Neural cell (in vitro differentiated cells): ENCODE measurements at regions not wholly inside any gene's neighbourhood (a gene's known extent, or its start where the extent isn't known, plus 50 kb on each side); places are given as distances from the start of the nearest gene placed in this dataset.

Source experiments
- H2AFZ ChIP-seq: fragments of 200-600, 300-800 bp; sonication (generic), shearing (Covaris generic); 2 replicates; pipeline ENCODE4 v1.6.0; 2014; ENCODE audit warnings: low read depth, mild to moderate bottlenecking, antibody characterized with exemption, low read length, moderate library complexity
- H3F3A ChIP-seq: fragments of 200-600 bp; shearing (Covaris generic); 2 replicates; pipeline ENCODE4 v1.6.1; 2016; ENCODE audit warnings: mild to moderate bottlenecking, moderate library complexity, mixed read lengths, antibody characterized with exemption, low read length; ENCODE audit not compliant: insufficient read depth, poor library complexity, severe bottlenecking
- H3K27ac ChIP-seq: fragments of 200-600, 300-800 bp; sonication (generic), shearing (Covaris generic); 2 replicates; pipeline ENCODE4 v1.5.1; 2014; ENCODE audit warnings: mild to moderate bottlenecking, low read length, moderate library complexity
- H3K27me3 ChIP-seq: fragments of 300-800, 200-600 bp; sonication (generic), shearing (Covaris generic); 2 replicates; pipeline ENCODE4 v1.6.0; 2014; ENCODE audit warnings: mild to moderate bottlenecking, low read depth, low read length, moderate library complexity; ENCODE audit not compliant: insufficient read depth
- H3K36me3 ChIP-seq: fragments of 300-800, 200-600 bp; sonication (generic), shearing (Covaris generic); 2 replicates; pipeline ENCODE4 v1.5.1; 2014; ENCODE audit warnings: mild to moderate bottlenecking, antibody characterized with exemption, low read length, moderate library complexity; ENCODE audit not compliant: insufficient read depth
- H3K4me2 ChIP-seq: fragments of 300-800, 200-600 bp; sonication (generic), shearing (Covaris generic); 2 replicates; pipeline ENCODE4 v1.6.0; 2014; ENCODE audit warnings: mild to moderate bottlenecking, low read length
- H3K4me3 ChIP-seq: fragments of 300-800, 200-600 bp; sonication (generic), shearing (Covaris generic); 2 replicates; pipeline ENCODE4 v1.5.1; 2014; ENCODE audit warnings: mild to moderate bottlenecking, low read length, moderate library complexity
- H3K79me2 ChIP-seq: fragments of 200-600 bp; shearing (Covaris generic); replicated peaks from 2 replicates; pipeline ENCODE4 v1.6.0; 2014; ENCODE audit warnings: mild to moderate bottlenecking, low read length, moderate library complexity; ENCODE audit not compliant: insufficient read depth
- H3K9ac ChIP-seq: fragments of 300-800, 200-600 bp; sonication (generic), shearing (Covaris generic); 2 replicates; pipeline ENCODE4 v1.6.1; 2016; ENCODE audit warnings: mild to moderate bottlenecking, low read length, mixed read lengths
- H3K9me2 ChIP-seq: fragments of 200-600 bp; shearing (Covaris generic); 2 replicates; pipeline ENCODE4 v1.6.1; 2016; ENCODE audit warnings: mild to moderate bottlenecking, low read length, mixed read lengths; ENCODE audit not compliant: insufficient read depth
- H3K9me3 ChIP-seq: fragments of 200-600, 300-800 bp; sonication (generic), shearing (Covaris generic); 2 replicates; pipeline ENCODE4 v1.6.1; 2016; ENCODE audit warnings: mild to moderate bottlenecking, mixed run types, low read length, moderate library complexity, mixed read lengths
- H4K20me1 ChIP-seq: fragments of 200-600 bp; shearing (Covaris generic); 2 replicates; pipeline ENCODE4 v1.6.1; 2016; ENCODE audit warnings: mild to moderate bottlenecking, mixed run types; ENCODE audit not compliant: insufficient read depth
- EP300 ChIP-seq: fragments of 450-650 bp; conservative IDR thresholded peaks from 2 replicates; pipeline ENCODE4 v1.6.1; 2014; ENCODE audit warnings: antibody characterized with exemption, mild to moderate bottlenecking, moderate library complexity; ENCODE audit not compliant: poor library complexity, severe bottlenecking
- EZH2 ChIP-seq: fragments of 200-600, 300-800 bp; shearing (Covaris generic), sonication (generic); IDR thresholded peaks from 2 replicates; pipeline ENCODE4 v1.6.1; 2014; ENCODE audit warnings: antibody characterized with exemption, low read length, borderline replicate concordance, mild to moderate bottlenecking; ENCODE audit not compliant: insufficient read depth, poor library complexity, severe bottlenecking
- MXI1 ChIP-seq: fragments of 450-650 bp; conservative IDR thresholded peaks from 2 replicates; pipeline ENCODE4 v1.6.1; 2014; ENCODE audit warnings: antibody characterized with exemption, mild to moderate bottlenecking; ENCODE audit not compliant: poor library complexity, severe bottlenecking
- POLR2AphosphoS5 ChIP-seq: IDR thresholded peaks from 2 replicates; pipeline ENCODE4 v1.6.1; 2012
- RAD21 ChIP-seq: fragments of 450-650 bp; conservative IDR thresholded peaks from 2 replicates; pipeline ENCODE4 v1.6.1; 2014; ENCODE audit warnings: antibody characterized with exemption, mild to moderate bottlenecking, moderate library complexity
- SMC3 ChIP-seq: fragments of 450-650 bp; conservative IDR thresholded peaks from 2 replicates; pipeline ENCODE4 v1.6.1; 2014; ENCODE audit warnings: antibody characterized with exemption, mild to moderate bottlenecking, moderate library complexity; ENCODE audit not compliant: poor library complexity
- TAF1 ChIP-seq: IDR thresholded peaks from 2 replicates; pipeline ENCODE4 v1.6.1; 2012; ENCODE audit warnings: low read depth
- TF ChIP-seq, protein P1 (sequence below): IDR thresholded peaks from 2 replicates; pipeline ENCODE4 v1.6.1; 2012; ENCODE audit warnings: borderline replicate concordance
- TF ChIP-seq, protein P2 (sequence below): fragments of 450-650 bp; IDR thresholded peaks from 2 replicates; pipeline ENCODE4 v1.5.1; 2014; ENCODE audit warnings: antibody characterized with exemption, mild to moderate bottlenecking, moderate library complexity; ENCODE audit not compliant: poor library complexity, severe bottlenecking

- Histone ChIP-seq H4K20me1 (no peaks in the 10 kb centered on the region), H3F3A (no peaks in the 10 kb centered on the region), H3K9me2 (no peaks in the 10 kb centered on the region), H3K79me2 (no peaks in the 10 kb centered on the region), H3K36me3 (no peaks in the 10 kb centered on the region), H3K4me2 (no peak overlapping the region), H3K4me3 (no peak overlapping the region), H3K27ac (no peak overlapping the region), H3K9ac (no peak overlapping the region), H3K27me3 (no peaks in the 10 kb centered on the region), H3K9me3 (no peaks in the 10 kb centered on the region), H2AFZ (no peak overlapping the region)
- TF ChIP-seq SMC3 (no peak), EP300 (no peak), POLR2AphosphoS5 (no peak), RAD21 (no peak), MXI1 (no peak), TAF1 (no peak), EZH2 (no peak)
- TF ChIP-seq, protein P1, sequence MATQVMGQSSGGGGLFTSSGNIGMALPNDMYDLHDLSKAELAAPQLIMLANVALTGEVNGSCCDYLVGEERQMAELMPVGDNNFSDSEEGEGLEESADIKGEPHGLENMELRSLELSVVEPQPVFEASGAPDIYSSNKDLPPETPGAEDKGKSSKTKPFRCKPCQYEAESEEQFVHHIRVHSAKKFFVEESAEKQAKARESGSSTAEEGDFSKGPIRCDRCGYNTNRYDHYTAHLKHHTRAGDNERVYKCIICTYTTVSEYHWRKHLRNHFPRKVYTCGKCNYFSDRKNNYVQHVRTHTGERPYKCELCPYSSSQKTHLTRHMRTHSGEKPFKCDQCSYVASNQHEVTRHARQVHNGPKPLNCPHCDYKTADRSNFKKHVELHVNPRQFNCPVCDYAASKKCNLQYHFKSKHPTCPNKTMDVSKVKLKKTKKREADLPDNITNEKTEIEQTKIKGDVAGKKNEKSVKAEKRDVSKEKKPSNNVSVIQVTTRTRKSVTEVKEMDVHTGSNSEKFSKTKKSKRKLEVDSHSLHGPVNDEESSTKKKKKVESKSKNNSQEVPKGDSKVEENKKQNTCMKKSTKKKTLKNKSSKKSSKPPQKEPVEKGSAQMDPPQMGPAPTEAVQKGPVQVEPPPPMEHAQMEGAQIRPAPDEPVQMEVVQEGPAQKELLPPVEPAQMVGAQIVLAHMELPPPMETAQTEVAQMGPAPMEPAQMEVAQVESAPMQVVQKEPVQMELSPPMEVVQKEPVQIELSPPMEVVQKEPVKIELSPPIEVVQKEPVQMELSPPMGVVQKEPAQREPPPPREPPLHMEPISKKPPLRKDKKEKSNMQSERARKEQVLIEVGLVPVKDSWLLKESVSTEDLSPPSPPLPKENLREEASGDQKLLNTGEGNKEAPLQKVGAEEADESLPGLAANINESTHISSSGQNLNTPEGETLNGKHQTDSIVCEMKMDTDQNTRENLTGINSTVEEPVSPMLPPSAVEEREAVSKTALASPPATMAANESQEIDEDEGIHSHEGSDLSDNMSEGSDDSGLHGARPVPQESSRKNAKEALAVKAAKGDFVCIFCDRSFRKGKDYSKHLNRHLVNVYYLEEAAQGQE: no peak
- TF ChIP-seq, protein P2, sequence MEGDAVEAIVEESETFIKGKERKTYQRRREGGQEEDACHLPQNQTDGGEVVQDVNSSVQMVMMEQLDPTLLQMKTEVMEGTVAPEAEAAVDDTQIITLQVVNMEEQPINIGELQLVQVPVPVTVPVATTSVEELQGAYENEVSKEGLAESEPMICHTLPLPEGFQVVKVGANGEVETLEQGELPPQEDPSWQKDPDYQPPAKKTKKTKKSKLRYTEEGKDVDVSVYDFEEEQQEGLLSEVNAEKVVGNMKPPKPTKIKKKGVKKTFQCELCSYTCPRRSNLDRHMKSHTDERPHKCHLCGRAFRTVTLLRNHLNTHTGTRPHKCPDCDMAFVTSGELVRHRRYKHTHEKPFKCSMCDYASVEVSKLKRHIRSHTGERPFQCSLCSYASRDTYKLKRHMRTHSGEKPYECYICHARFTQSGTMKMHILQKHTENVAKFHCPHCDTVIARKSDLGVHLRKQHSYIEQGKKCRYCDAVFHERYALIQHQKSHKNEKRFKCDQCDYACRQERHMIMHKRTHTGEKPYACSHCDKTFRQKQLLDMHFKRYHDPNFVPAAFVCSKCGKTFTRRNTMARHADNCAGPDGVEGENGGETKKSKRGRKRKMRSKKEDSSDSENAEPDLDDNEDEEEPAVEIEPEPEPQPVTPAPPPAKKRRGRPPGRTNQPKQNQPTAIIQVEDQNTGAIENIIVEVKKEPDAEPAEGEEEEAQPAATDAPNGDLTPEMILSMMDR: no peak
These were observed 463.4 kb upstream of the ZNF507 start for GRCh38 chr19:31881988-31882387.

GRCh38 chr19:31882709-31883108, 462.7 kb upstream of the ZNF507 start:
- no peaks in the 10 kb centered on the region for H3K36me3 ChIP-seq
- H3F3A ChIP-seq: no peaks in the 10 kb centered on the region
- H3K79me2 ChIP-seq: no peaks in the 10 kb centered on the region
- no peak for TF ChIP-seq EP300
- TF ChIP-seq, protein P2: no peak
- no peak for TF ChIP-seq MXI1
- TF ChIP-seq, protein P1: no peak
- TF ChIP-seq RAD21: no peak
- no peak for TF ChIP-seq EZH2
- TF ChIP-seq TAF1: no peak
- no peak for TF ChIP-seq SMC3
- no peak for TF ChIP-seq POLR2AphosphoS5
- H2AFZ ChIP-seq: no peak overlapping the region
- H3K4me3 ChIP-seq: no peak overlapping the region
- no peak overlapping the region for H3K27ac ChIP-seq
- no peaks in the 10 kb centered on the region for H3K9me3 ChIP-seq
- H3K4me2 ChIP-seq: no peak overlapping the region
- no peak overlapping the region for H3K9ac ChIP-seq
- no peaks in the 10 kb centered on the region for H3K9me2 ChIP-seq
- no peaks in the 10 kb centered on the region for H3K27me3 ChIP-seq
- no peaks in the 10 kb centered on the region for H4K20me1 ChIP-seq
